Amniotic stem cell (primary cell): ENCODE measurements at regions not wholly inside any gene's neighbourhood (a gene's known extent, or its start where the extent isn't known, plus 50 kb on each side); places are given as distances from the start of the nearest gene placed in this dataset.
"Not testable (repeated sequence)": the region's sequence is repeated elsewhere in the genome, so short reads cannot be mapped to it uniquely, and the experiment has no call there.

Experiments used
- DNase-seq: peaks from one replicate; lab custom pipeline; 2025; lab: John Stamatoyannopoulos, UW

DNA sequence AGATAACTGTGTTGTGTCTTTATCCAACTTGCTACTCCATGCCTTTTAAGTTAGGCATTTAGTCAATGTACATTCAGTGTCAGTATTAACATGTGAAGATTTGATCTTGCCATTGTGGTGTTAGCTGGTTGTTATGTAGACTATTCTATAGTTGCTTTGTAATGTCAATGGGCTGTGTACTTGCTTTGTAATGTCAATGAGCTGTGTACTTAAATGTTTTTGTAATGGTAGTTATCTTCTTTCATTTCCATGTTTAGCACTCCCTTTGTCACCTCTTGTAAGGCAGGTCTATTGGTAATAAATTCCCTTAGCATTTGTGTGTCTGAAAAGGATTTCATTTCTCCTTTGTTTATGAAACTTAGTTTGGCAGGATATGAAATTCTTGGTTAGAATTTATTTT is 53.4 kb downstream of the MC4R start:
- no peak for DNase-seq

DNA sequence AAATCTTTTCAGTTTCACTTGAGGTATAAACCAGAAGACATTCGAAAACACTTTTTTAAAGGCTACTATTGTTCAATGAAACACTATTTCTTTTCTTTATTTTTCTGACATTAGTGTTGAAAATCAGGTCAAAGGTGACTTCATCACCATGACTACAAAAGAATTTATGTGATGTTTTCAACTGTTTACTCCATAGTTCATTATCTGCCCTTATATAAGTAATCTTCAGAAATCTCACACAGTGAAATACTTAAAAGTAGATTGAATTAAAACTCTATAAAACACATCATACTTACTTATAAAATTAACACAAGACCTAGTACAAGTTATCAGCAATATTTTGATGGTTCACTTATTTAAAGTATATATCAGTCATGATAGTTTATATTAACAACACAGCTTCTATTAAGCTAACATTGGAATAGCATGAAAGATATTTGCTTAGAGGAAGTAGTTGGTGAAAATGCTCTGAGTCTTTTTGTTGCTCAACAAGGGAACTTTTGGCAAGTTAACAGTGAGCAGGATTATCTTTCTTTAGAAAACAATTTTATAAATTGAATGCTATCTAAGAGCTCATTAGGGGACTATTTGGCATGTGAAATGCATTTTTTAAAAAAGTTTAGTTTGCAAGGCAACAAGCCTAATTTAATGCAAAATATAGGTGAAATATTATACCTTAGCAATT is 60.8 kb downstream of the MC4R start:
- no peak for DNase-seq

- DNase-seq: no peak
These were observed 76.9 kb downstream of the MC4R start for GRCh38 chr18:60295674-60296073.

GRCh38 chr18:60292186-60292585 is 80.4 kb downstream of the MC4R start:
- no peak for DNase-seq

DNA sequence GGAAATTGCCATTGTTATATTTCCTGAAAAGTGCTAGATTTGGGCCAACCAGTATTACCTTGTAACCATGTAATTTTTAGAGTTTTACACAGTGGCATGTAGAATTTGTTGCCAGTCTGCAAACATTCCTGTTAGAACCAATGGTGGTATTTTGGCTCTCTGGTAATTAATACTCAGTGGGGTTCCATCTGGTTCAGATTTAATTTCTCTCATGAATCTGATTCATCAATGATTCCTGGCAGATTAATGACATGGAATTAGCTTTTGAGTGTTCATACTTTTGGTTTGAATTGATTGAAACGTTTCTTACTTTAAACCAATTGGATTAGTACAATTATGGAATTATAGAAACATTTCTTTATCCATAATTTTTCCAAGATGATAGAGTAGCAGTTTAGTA is 93.2 kb downstream of the MC4R start:
- DNase-seq: no peak

GRCh38 chr18:60277855-60278480 is 94.6 kb downstream of the MC4R start:
- DNase-seq: no peak

DNA sequence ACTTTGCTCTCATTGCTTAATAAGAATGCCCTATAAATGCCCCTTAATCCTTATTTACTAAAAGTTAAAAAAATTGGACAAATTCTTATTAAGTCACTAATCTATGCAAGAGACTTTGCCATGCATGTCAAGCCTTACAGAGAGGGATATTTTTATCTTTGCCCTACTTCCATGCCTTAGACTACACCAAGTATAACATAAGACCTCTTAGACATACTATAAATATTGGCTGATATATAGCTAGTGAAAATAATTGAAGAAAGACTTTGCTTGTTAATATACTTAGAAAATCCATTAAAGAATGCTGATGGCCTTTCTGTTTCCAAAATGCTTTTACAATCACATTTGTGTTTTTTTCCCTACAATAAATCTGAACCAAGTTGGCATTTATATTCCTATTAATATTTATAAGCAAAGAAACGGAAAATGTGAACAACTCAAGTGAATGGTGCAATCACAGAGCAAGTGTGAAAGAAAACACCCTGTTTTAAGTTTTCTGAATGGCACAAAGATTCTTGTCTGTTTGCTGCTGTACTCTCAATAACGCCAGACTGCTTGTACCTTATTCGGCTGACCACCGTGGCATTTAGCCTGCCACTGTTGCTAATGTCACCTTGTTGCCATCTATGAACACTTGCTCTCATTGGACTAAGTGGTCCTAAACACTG is 105.0 kb downstream of the MC4R start:
- no peak for DNase-seq

DNA sequence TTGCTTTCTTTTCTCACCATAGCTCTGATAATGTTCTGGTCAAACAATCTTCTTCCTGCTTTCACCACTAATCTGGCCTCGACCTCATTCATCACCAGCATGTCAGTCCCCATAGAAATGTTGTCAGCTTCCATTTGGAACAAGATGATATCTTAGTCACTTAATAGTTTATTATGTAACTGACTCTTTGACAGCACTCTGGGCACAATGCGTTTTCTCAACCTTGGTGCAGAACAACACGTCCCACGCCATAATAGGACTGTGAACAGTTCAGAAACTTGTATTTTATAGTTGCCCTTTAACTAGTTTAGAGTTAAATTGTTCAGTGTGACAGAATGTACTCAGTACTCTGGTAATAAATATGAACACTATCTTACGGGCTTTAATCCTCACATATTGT is 106.0 kb downstream of the MC4R start:
- DNase-seq: no peak

- no peak for DNase-seq
These were observed 113.4 kb downstream of the MC4R start for GRCh38 chr18:60259052-60259681.

DNA sequence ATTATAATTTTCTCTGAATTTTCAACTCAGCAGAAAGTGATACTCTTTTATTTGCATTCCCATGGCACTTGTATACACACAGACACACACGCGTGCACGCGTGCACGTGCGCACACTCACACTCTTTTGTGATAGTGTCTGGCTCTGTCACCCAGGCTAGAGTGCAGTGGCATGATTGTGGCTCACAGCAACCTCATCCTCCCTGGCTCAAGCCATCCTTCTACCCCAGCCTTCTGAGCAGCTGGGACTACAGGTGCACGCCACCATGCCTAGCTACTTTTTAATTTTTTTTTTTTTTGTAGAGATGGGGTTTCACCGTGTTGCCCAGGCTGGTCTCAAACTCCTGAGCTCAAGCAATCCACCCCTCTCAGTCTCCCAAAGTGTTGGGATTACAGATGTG is 123.2 kb downstream of the MC4R start:
- no peak for DNase-seq

DNA sequence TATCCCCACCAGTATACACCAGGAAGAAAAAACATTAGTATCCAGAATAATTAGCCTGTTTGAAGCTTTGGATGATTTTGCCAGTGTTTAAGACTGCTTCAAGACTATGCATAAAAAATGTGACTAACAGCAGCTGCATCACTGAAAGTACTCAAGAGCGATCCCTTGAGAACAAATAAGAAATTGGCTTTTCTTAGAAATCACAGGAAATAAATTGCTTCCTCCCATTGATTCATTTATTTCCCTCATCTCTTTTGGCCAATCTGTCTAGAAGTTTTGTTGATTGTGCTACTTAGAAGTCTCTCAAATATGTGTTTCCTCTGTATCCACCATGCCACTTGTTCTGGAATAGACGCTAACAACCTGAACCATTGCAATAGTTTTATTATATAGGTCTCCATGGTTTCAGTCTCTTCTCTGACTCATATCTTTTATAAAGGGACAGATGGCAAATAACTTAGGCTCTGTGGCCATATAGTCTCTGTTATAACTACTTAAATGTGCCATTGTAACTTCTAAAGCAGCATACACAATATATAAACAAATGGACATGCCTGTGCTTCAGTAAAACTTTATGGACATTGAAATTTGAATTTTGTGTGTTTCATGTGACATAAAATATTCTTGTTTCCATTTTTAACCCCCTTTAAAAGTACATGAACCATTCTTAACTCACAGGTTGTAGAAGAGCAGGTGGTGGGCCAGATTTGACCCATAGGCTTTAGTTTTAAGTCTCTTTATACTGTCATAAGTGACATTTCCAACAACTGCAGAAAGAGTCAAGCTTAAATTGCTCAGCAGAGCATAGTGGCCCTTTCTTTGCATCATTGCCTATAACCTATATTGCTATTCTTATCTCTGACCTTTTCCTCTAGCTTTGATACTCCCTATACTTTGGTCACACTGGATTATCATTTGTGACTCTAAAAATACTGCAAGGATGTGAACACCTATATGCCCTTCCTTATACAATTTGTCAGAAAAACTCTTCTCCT is 123.9 kb downstream of the MC4R start:
- no peak for DNase-seq

GRCh38 chr18:60247103-60247502 is 125.5 kb downstream of the MC4R start:
- DNase-seq: no peak

GRCh38 chr18:60246606-60247005 is 126.0 kb downstream of the MC4R start:
- no peak for DNase-seq

- no peak for DNase-seq
These were observed 127.5 kb downstream of the MC4R start for GRCh38 chr18:60245096-60245495.

GRCh38 chr18:60239024-60239710 is 133.4 kb downstream of the MC4R start:
- DNase-seq: not testable (repeated sequence)

DNA sequence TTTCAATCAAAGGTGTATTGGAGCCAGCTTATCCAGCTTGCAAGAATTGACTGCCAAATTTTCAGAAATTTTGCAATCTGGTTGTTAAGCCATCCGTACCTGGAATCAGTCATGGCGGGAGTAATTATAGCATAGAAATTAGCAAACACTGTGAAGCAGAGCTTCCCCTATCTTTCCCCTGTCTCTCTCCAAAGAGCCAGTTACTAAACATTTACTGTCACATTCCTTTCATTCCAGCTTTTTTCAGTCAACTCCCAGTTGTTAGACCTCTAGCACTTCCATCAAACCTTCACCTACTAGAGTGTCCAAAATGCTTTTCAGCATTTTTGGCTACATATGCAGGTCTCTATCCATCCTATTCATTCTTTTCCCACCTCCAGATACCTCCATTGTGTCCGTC is 137.4 kb downstream of the MC4R start:
- no peak for DNase-seq

DNA sequence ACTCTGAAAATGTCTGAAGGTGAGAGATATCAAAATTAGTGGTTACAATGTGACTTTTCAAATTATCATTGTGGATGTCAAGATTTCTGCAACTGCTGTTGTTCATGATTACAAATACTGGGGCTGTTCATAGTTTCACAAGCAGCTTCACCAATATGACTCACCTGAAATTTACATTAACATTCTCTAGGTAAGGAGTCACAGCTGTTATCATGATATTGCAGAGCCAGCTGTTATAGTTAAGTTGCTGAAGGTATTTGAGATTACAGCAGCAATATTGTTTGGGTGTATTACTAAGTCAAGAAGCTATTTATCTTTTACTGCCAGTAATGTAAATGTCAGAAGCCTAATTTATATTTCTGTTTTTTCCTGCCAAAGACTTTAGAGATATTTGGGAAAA is 140.0 kb downstream of the MC4R start:
- DNase-seq: peak; percentile 1

- DNase-seq: no peak
These were observed 143.7 kb downstream of the MC4R start for GRCh38 chr18:60228609-60229595.

GRCh38 chr18:60215432-60215831 is 157.1 kb downstream of the MC4R start:
- no peak for DNase-seq

- DNase-seq: no peak
These were observed 163.5 kb downstream of the MC4R start for GRCh38 chr18:60209042-60209441.
